Psoas muscle (tissue), 7 donors: ENCODE measurements at regions not wholly inside any gene's neighbourhood (a gene's known extent, or its start where the extent isn't known, plus 50 kb on each side); places are given as distances from the start of the nearest gene placed in this dataset.

Experiments
- ATAC-seq, 4 donors: fragments of 200-7000 bp; cut with Tn5 transposase; one replicate each; pipeline ENCODE4 v1.9.1; 2020; ENCODE audit warnings: moderate library complexity in 3 of 4, mild to moderate bottlenecking in 2 of 4
- DNase-seq, 2 donors: peaks; one replicate each; pipeline ENCODE4 v3.0.0-alpha.2; 2020
- H3K27ac ChIP-seq: fragments of 200-600 bp; one replicate; pipeline ENCODE4 v1.8.0; 2022
- H3K27me3 ChIP-seq, 3 donors: fragments of 200-600 bp in 1 of 3; one replicate each; pipeline versions ENCODE4 v1.6.1 to v1.8.0; 2013 to 2022; ENCODE audit warnings: low read length in 2 of 3, mild to moderate bottlenecking in 2 of 3, moderate library complexity in 1 of 3; ENCODE audit not compliant: insufficient read depth in 3 of 3
- H3K36me3 ChIP-seq, 2 donors: fragments of 200-600 bp in 1 of 2; one replicate each; pipeline versions ENCODE4 v1.6.1 to v1.8.0; 2013 to 2022; ENCODE audit warnings: low read depth in 1 of 2, mild to moderate bottlenecking in 1 of 2, moderate library complexity in 1 of 2; ENCODE audit not compliant: insufficient read depth in 1 of 2
- H3K4me1 ChIP-seq: fragments of 200-600 bp; one replicate; pipeline ENCODE4 v1.8.0; 2022
- H3K4me3 ChIP-seq: fragments of 200-600 bp; one replicate; pipeline ENCODE4 v1.8.0; 2022; ENCODE audit warnings: mild to moderate bottlenecking
- H3K9me3 ChIP-seq: fragments of 200-600 bp; one replicate; pipeline ENCODE4 v1.8.0; 2022
- WGBS, 3 donors: extraction: QIAGEN DNeasy Blood & Tissue Kit; methylation state at CpG; one replicate each; pipeline versions ENCODE4 v1.1.6 to v1.1.7; 2013; 5-methylcytosine and 5-hydroxymethylcytosine counted together
- intact Hi-C, 2 donors: fragments of 100-400 bp; cut with DNase I; formaldehyde crosslinking; loops; one replicate each; pipeline versions ENCODE4 v1.11.0 to v1.14.2; 2022
- TF ChIP-seq, protein P1 (sequence below): fragments of 200-600 bp; IDR thresholded peaks from one replicate; pipeline ENCODE4 v1.8.0; 2022; ENCODE audit warnings: antibody characterized with exemption
- donor health status: healthy with polysubstance abuse.
- donor health status: DM: no; HTN: no; CAD: no; lungs with moderate emphysema.
- donor health status: Bipolar disorder and iron deficiency.
- donor health status: healthy.
- donor health status: DM: yes; HTN: yes; CAD: no.
- donor health status: DM: no; HTN: no; CAD: no.
- donor health status: DM: yes; HTN: yes; CAD: no.

DNA sequence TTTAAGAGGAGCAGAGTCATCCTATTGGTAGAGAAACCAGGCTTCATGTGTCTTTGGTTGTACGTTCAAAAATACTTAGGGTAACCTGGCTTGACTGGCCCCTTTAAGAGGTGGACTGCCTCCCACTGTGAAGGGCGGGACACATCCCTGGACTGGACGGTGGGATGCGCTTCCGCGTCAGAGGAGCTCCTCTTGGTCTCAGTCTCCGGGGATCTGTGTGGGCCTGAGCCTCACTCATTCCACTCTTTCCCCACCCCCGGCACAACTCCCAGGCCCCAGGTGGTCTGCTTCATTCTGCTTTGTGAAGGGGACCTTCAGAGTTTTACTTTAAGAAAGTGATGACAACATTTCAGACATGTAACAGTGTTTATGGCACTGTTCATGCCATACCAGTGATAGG, 601.1 kb downstream of the IRX1 start:
- Histone ChIP-seq H3K27ac (no peak overlapping the region), H3K9me3 (no peaks in the 10 kb centered on the region), H3K4me3 (no peak overlapping the region), H3K36me3 (no peaks in the 10 kb centered on the region), H3K4me1 (no peaks in the 10 kb centered on the region), H3K27me3 (no peaks in the 10 kb centered on the region)
- DNase-seq (no peak), ATAC-seq (no peak)
- intact Hi-C loops: no loop called here
- WGBS, 3 donors: 21 to 38% (median 24%) methylated on average over 8 of the region's 8 CpGs
- TF ChIP-seq, protein P1, sequence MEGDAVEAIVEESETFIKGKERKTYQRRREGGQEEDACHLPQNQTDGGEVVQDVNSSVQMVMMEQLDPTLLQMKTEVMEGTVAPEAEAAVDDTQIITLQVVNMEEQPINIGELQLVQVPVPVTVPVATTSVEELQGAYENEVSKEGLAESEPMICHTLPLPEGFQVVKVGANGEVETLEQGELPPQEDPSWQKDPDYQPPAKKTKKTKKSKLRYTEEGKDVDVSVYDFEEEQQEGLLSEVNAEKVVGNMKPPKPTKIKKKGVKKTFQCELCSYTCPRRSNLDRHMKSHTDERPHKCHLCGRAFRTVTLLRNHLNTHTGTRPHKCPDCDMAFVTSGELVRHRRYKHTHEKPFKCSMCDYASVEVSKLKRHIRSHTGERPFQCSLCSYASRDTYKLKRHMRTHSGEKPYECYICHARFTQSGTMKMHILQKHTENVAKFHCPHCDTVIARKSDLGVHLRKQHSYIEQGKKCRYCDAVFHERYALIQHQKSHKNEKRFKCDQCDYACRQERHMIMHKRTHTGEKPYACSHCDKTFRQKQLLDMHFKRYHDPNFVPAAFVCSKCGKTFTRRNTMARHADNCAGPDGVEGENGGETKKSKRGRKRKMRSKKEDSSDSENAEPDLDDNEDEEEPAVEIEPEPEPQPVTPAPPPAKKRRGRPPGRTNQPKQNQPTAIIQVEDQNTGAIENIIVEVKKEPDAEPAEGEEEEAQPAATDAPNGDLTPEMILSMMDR: no peak

DNA sequence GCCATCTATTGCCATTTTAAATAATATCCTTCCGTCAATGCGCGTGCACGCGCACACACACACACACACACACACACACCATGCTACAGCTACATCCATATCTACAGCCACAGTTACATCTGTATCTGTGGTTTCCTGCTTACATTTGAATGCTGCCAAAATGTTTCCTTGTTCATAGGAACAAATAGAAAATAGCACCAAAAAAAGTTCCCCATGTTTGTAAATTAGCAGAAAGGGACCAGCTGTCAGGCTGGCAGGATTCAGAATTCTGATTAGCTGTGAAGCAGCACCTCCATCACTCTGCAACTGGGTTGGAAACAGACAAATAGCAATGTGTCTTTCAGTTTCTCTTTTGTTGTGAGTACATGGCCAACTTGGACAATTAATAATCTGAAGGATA, 601.5 kb downstream of the IRX1 start:
- TF ChIP-seq, protein P1: no peak
- Histone ChIP-seq H3K27ac (no peak overlapping the region), H3K4me3 (no peak overlapping the region), H3K36me3 (no peaks in the 10 kb centered on the region), H3K9me3 (no peaks in the 10 kb centered on the region), H3K4me1 (no peaks in the 10 kb centered on the region), H3K27me3 (no peaks in the 10 kb centered on the region)
- ATAC-seq: no peak
- DNase-seq: no peak
- WGBS, 3 donors: 26 to 49% (median 28%) methylated on average over 5 of the region's 5 CpGs
- intact Hi-C loops: no loop called here

DNA sequence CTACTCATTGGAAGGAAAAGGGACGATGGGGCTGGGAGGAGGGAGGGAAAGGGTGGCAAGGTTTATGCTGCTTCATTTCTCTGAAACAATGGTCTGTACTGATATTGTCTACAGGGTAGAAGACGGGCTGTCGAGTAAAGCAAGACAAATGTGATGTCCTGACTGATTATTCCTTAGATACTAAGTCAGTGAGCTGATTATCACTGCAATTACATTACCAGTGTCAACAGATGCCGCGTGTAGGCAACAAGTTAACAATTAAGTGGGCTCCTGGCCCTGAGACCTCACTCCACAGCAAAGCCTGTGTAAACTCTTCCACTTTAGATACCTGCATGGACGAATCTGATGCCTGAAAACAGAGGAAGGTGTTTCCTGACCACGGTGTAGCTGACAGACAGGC, 602.8 kb downstream of the IRX1 start:
- intact Hi-C loops: no loop called here
- Histone ChIP-seq H3K36me3 (no peaks in the 10 kb centered on the region), H3K27ac (no peak overlapping the region), H3K27me3 (no peaks in the 10 kb centered on the region), H3K4me3 (no peak overlapping the region), H3K4me1 (no peaks in the 10 kb centered on the region), H3K9me3 (no peaks in the 10 kb centered on the region)
- ATAC-seq (no peak), DNase-seq (no peak)
- TF ChIP-seq, protein P1: no peak
- WGBS, 3 donors: 76 to 87% (median 84%) methylated on average over 7 of the region's 7 CpGs

DNA sequence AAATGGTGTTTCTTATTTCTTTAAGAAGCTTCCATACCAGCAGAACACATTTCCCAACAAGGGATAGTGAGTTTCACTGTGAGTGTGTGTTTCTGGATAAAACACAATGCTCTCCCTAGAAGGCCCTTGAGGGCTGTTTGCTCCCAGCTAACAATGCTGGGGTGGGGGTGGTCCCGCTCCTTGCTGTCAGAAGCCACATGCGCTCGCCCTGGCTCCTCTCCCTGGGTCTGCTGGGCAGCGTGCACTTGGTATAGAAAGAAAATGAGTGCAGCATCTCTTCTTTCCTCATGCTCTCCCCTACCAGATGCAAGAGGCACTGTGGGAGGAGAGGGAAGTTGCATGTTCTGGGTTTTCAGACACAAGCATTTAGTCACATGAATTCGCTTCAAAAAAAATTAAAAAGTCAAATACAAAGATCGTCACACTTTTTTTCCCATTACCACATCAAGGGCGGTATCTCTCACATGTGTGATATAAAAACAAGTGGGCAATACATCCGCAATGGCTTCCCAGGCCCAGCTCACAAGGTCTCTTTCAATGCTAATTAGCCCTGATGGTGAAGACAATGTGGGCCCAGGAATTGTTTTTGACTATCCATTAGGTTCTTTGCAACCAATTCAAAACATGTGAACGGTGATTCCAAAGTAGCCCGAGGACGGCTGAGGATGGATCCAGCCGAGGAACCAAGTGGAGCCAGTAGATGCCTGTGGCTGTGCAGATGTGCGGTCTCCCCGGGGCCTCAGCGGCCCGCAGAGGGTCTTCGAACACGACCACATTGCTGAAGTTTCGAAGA, 603.6 kb downstream of the IRX1 start:
- H3K4me1 ChIP-seq: no peaks in the 10 kb centered on the region
- H3K4me3 ChIP-seq: no peak overlapping the region
- H3K27me3 ChIP-seq: no peaks in the 10 kb centered on the region
- 83 to 87% (median 84%) methylated on average over 19 of the region's 19 CpGs for WGBS, 3 donors
- no peak for DNase-seq
- H3K9me3 ChIP-seq: no peaks in the 10 kb centered on the region
- no peaks in the 10 kb centered on the region for H3K36me3 ChIP-seq
- intact Hi-C loops: no loop called here
- TF ChIP-seq, protein P1: no peak
- no peak overlapping the region for H3K27ac ChIP-seq
- ATAC-seq: no peak

DNA sequence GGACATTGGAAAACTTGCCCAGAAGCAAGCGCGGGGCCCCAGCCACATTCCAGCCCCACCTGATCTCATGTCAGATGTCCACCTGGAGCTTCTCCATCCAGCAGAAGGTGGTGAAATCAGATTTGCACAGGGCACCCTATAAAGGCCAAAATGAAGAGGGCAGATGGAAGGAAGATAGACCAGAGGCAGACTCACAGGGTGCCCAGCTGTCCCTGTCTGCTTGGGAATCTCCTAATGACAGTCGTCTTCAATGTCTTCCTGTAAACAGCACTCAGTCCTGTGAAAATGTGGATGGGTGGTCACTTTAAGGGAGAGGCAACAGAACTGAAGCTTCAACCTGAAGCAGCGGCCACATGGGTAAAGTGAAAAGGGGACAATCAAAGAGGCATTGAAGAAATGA, 607.5 kb downstream of the IRX1 start:
- H3K27ac ChIP-seq: no peak overlapping the region
- no peaks in the 10 kb centered on the region for H3K4me1 ChIP-seq
- WGBS, 3 donors: 59 to 73% (median 63%) methylated on average over 4 of the region's 4 CpGs
- no peaks in the 10 kb centered on the region for H3K36me3 ChIP-seq
- intact Hi-C loops: no loop called here
- no peaks in the 10 kb centered on the region for H3K9me3 ChIP-seq
- no peak overlapping the region for H3K4me3 ChIP-seq
- no peak for ATAC-seq
- TF ChIP-seq, protein P1: no peak
- no peaks in the 10 kb centered on the region for H3K27me3 ChIP-seq
- no peak for DNase-seq
